HCT116 (cell line): ENCODE measurements at regions not wholly inside any gene's neighbourhood (a gene's known extent, or its start where the extent isn't known, plus 50 kb on each side); places are given as distances from the start of the nearest gene placed in this dataset.

Experiments
- ATAC-seq: fragments of 200-7000 bp; cut with Tn5 transposase; 2 replicates; pipeline ENCODE4 v1.9.1; 2020; ENCODE audit warnings: mild to moderate bottlenecking, moderate library complexity
- BruUV-seq: library from RNA; stranded (reverse); fragments of 400-500 nt; replicated peaks from 2 replicates; lab custom pipeline; 2021; lab: Mats Ljungman, UMichigan
- CTCF ChIA-PET: fragments of 300-600 bp; sonication (Branson Sonifier 250); formaldehyde crosslinking; loops from one replicate; lab custom pipeline; 2021; ENCODE audit warnings: antibody characterized with exemption; lab: Charles Lee
- POLR2A ChIA-PET: fragments of 300-600, 350-600 bp; sonication (Branson Sonifier 250); formaldehyde crosslinking; loops from one replicate; lab custom pipeline; 2021; ENCODE audit warnings: antibody characterized with exemption; lab: Charles Lee
- RAD21 ChIA-PET, 2 experiments: fragments of 300-600 bp; sonication (Branson Sonifier 250); formaldehyde crosslinking; loops; one replicate each; lab custom pipeline; 2023; ENCODE audit warnings: low total read pairs in 2 of 2; ENCODE audit not compliant: uncharacterized antibody in 2 of 2, unreplicated experiment in 2 of 2, low non-redundant PET in 1 of 2; lab: Charles Lee
- DNase-seq: peaks from one replicate; pipeline ENCODE4 v3.0.0-alpha.2; 2010; ENCODE audit warnings: low read depth, low spot score
- H2AFZ ChIP-seq: fragments of 200-600 bp; shearing (Covaris generic), sonication (generic); 2 replicates; pipeline ENCODE4 v1.6.1; 2017; ENCODE audit warnings: low read depth, mixed run types, mixed read lengths, antibody characterized with exemption, low read length; ENCODE audit not compliant: poor library complexity, severe bottlenecking
- H3K27ac ChIP-seq: 2 replicates; pipeline ENCODE4 v1.5.1; 2012; ENCODE audit warnings: low read depth, low read length
- H3K27me3 ChIP-seq: fragments of 200-600 bp; sonication (generic); 2 replicates; pipeline ENCODE4 v1.6.1; 2016; ENCODE audit warnings: mixed run types, low read length, mixed read lengths; ENCODE audit not compliant: insufficient read depth
- H3K36me3 ChIP-seq, 2 experiments: fragments of 200-500 bp in 1 of 2; fragments of 200-600 bp in 1 of 2; sonication (Bioruptor generic) in 1 of 2; sonication (generic) in 1 of 2; 2 replicates each; pipeline versions ENCODE4 v1.5.1 to v1.6.1; 2014 to 2016; ENCODE audit warnings: low read length in 2 of 2, inconsistent platforms in 1 of 2, mixed read lengths in 1 of 2, mixed run types in 1 of 2; ENCODE audit not compliant: insufficient read depth in 2 of 2, control insufficient read depth in 1 of 2
- H3K4me1 ChIP-seq, 2 experiments: fragments of 200-600 bp in 1 of 2; sonication (generic) in 1 of 2; 2 replicates each; pipeline versions ENCODE4 v1.5.1 to v1.6.1; 2012 to 2017; ENCODE audit warnings: low read length in 2 of 2, inconsistent platforms in 1 of 2, mild to moderate bottlenecking in 1 of 2, mixed read lengths in 1 of 2, mixed run types in 1 of 2, moderate library complexity in 1 of 2; ENCODE audit not compliant: insufficient read depth in 2 of 2, control insufficient read depth in 1 of 2
- H3K4me2 ChIP-seq: fragments of 200-600 bp; sonication (generic); 2 replicates; pipeline ENCODE4 v1.6.1; 2017; ENCODE audit warnings: mixed run types, low read length, mixed read lengths
- H3K4me3 ChIP-seq, 2 experiments: fragments of 200-600 bp in 1 of 2; sonication (generic) in 1 of 2; replicated peaks in 1 of 2; 2 replicates each; pipeline ENCODE4 v1.5.1; 2011 to 2016; ENCODE audit warnings: low read length in 2 of 2, control low read depth in 1 of 2, low read depth in 1 of 2, mild to moderate bottlenecking in 1 of 2, mixed read lengths in 1 of 2, mixed run types in 1 of 2
- H3K79me2 ChIP-seq: fragments of 200-600 bp; sonication (generic); 2 replicates; pipeline ENCODE4 v1.6.1; 2017; ENCODE audit warnings: mild to moderate bottlenecking, mixed run types, low read length, moderate library complexity, mixed read lengths; ENCODE audit not compliant: insufficient read depth
- H3K9ac ChIP-seq: fragments of 200-600 bp; sonication (generic); 2 replicates; pipeline ENCODE4 v1.6.1; 2016; ENCODE audit warnings: low read length, mixed read lengths
- H3K9me2 ChIP-seq: fragments of 200-600 bp; sonication (generic), shearing (Covaris generic); 2 replicates; pipeline ENCODE4 v1.6.1; 2017; ENCODE audit warnings: mixed run types, mild to moderate bottlenecking, moderate library complexity; ENCODE audit not compliant: insufficient read depth
- H3K9me3 ChIP-seq, 2 experiments: fragments of 200-500 bp in 1 of 2; fragments of 200-600 bp in 1 of 2; sonication (Bioruptor generic) in 1 of 2; sonication (generic) in 1 of 2; 2 replicates each; pipeline ENCODE4 v1.6.1; 2014 to 2017; ENCODE audit warnings: low read length in 2 of 2, mixed read lengths in 2 of 2, inconsistent platforms in 1 of 2, low read depth in 1 of 2, mild to moderate bottlenecking in 1 of 2, mixed run types in 1 of 2, moderate library complexity in 1 of 2; ENCODE audit not compliant: control insufficient read depth in 1 of 2, insufficient read depth in 1 of 2
- H4K20me1 ChIP-seq: fragments of 200-600 bp; sonication (generic), shearing (Covaris generic); 2 replicates; pipeline ENCODE4 v1.6.1; 2017; ENCODE audit warnings: mixed run types, mild to moderate bottlenecking, moderate library complexity; ENCODE audit not compliant: insufficient read depth
- CEBPB ChIP-seq: IDR thresholded peaks from 2 replicates; pipeline ENCODE4 v1.6.1; 2012; ENCODE audit warnings: low read depth
- EGR1 ChIP-seq: IDR thresholded peaks from 2 replicates; pipeline ENCODE4 v1.6.1; 2012; ENCODE audit warnings: low read depth
- ELF1 ChIP-seq: IDR thresholded peaks from 2 replicates; pipeline ENCODE4 v1.6.1; 2012; ENCODE audit warnings: low read depth, borderline replicate concordance
- EZH2 ChIP-seq: fragments of 200-600 bp; sonication (generic); IDR thresholded peaks from 2 replicates; pipeline ENCODE4 v1.6.1; 2017; ENCODE audit warnings: antibody characterized with exemption, mixed run types
- EZH2phosphoT487 ChIP-seq: fragments of 200-600 bp; IDR thresholded peaks from 2 replicates; pipeline ENCODE4 v1.6.1; 2018; ENCODE audit warnings: antibody characterized with exemption, borderline replicate concordance
- FOSL1 ChIP-seq: IDR thresholded peaks from 2 replicates; pipeline ENCODE4 v1.6.1; 2012; ENCODE audit warnings: low read depth
- JUND ChIP-seq: IDR thresholded peaks from 2 replicates; pipeline ENCODE4 v1.6.1; 2012
- MAX ChIP-seq: IDR thresholded peaks from 2 replicates; pipeline ENCODE4 v1.6.1; 2012
- POLR2A ChIP-seq: IDR thresholded peaks from 2 replicates; pipeline ENCODE4 v1.7.0; 2011; ENCODE audit warnings: borderline replicate concordance; ENCODE audit not compliant: insufficient read depth, insufficient read length; ENCODE audit errors: extremely low read depth
- POLR2AphosphoS5 ChIP-seq: IDR thresholded peaks from 2 replicates; pipeline ENCODE4 v1.6.1; 2011; ENCODE audit warnings: mild to moderate bottlenecking, low read depth, low read length, moderate library complexity
- REST ChIP-seq: IDR thresholded peaks from 2 replicates; pipeline ENCODE4 v1.6.1; 2012; ENCODE audit warnings: low read depth
- SP1 ChIP-seq: IDR thresholded peaks from 2 replicates; pipeline ENCODE4 v1.6.1; 2012; ENCODE audit warnings: low read depth
- SRF ChIP-seq: IDR thresholded peaks from 2 replicates; pipeline ENCODE4 v1.6.1; 2012; ENCODE audit warnings: low read depth
- TCF7L2 ChIP-seq: IDR thresholded peaks from 2 replicates; pipeline ENCODE4 v1.7.0; 2011; ENCODE audit warnings: borderline replicate concordance, inconsistent platforms; ENCODE audit not compliant: insufficient read depth, insufficient read length; ENCODE audit errors: extremely low read depth
- YY1 ChIP-seq: IDR thresholded peaks from 2 replicates; pipeline ENCODE4 v1.6.1; 2011; ENCODE audit warnings: low read length, low read depth, moderate library complexity, mild to moderate bottlenecking; ENCODE audit not compliant: insufficient replicate concordance; ENCODE audit errors: extremely low read depth
- ZFX ChIP-seq: fragments of 450-650 bp; IDR thresholded peaks from 2 replicates; pipeline ENCODE4 v1.6.1; 2017
- intact Hi-C: fragments of 100-400 bp; cut with micrococcal nuclease; formaldehyde crosslinking; loops from 2 replicates; pipeline ENCODE4 v1.10.0; 2022
- TF ChIP-seq, protein P1 (sequence below): IDR thresholded peaks from 2 replicates; pipeline ENCODE4 v1.6.1; 2012

GRCh38 chr7:16212032-16212431 lies 209.3 kb downstream of the CRPPA start:
- H3K9ac ChIP-seq, result no peak overlapping the region

More at GRCh38 chr7:16212032-16212431, 209.3 kb downstream of the CRPPA start:
- ATAC-seq (no peak), DNase-seq (no peak)
- H3K27me3 ChIP-seq, result no peaks in the 10 kb centered on the region
- no peak overlapping the region for H3K4me3 ChIP-seq
- no peak overlapping the region for H3K27ac ChIP-seq
- H3K36me3 ChIP-seq, result no peaks in the 10 kb centered on the region
- BruUV-seq, result no TSS peak
- no peaks in the 10 kb centered on the region for H4K20me1 ChIP-seq
- no peak overlapping the region for H2AFZ ChIP-seq
- ChIA-PET POLR2A (no interaction called here), RAD21 (no interaction called here), CTCF (no interaction called here)
- H3K4me2 ChIP-seq, result no peak overlapping the region
- H3K4me1 ChIP-seq, result no peaks in the 10 kb centered on the region
- intact Hi-C loops, result no loop called here
- TF ChIP-seq POLR2A (no peak), EGR1 (no peak), ELF1 (no peak), SP1 (no peak), ZFX (no peak), FOSL1 (no peak), REST (no peak), MAX (no peak), CEBPB (no peak), POLR2AphosphoS5 (no peak), YY1 (no peak), EZH2 (no peak), SRF (no peak), JUND (no peak), TCF7L2 (no peak), EZH2phosphoT487 (no peak)
- TF ChIP-seq, protein P1, sequence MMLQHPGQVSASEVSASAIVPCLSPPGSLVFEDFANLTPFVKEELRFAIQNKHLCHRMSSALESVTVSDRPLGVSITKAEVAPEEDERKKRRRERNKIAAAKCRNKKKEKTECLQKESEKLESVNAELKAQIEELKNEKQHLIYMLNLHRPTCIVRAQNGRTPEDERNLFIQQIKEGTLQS, result no peak
- no peaks in the 10 kb centered on the region for H3K9me3 ChIP-seq
- H3K9me2 ChIP-seq, result no peaks in the 10 kb centered on the region
- H3K79me2 ChIP-seq, result no peaks in the 10 kb centered on the region
